ENCODE measurements at regions not wholly inside any gene's neighbourhood (a gene's known extent, or its start where the extent isn't known, plus 50 kb on each side); places are given as distances from the start of the nearest gene placed in this dataset.
"Not testable (repeated sequence)": the region's sequence is repeated elsewhere in the genome, so short reads cannot be mapped to it uniquely, and the experiment has no call there.

GRCh38 chr2:90218534-90218933, 1527.1 kb downstream of the RPIA start:
- not testable (repeated sequence) for TF ChIP-seq POLR2AphosphoS5 (IDR thresholded peaks at IDR 0.05; ENCODE audit: borderline replicate concordance, low read depth, low read length); FOXP2 (optimal IDR thresholded peaks at IDR 0.05; ENCODE audit: control extremely low read depth, extremely low read length, insufficient read depth)

Data from SK-N-MC (cell line).